ENCODE measurements at regions not wholly inside any gene's neighbourhood (a gene's known extent, or its start where the extent isn't known, plus 50 kb on each side); places are given as distances from the start of the nearest gene placed in this dataset.

GRCh38 chr16:6031102-6031501 lies 933.5 kb upstream of the EEF2KMT start:
- no peak for TF ChIP-seq POLR2A (IDR thresholded peaks at IDR 0.05; ENCODE audit: low read depth, low read length)
- no peak for TF ChIP-seq POLR2AphosphoS5 (IDR thresholded peaks at IDR 0.05; ENCODE audit: low read depth, low read length)
- no peak for TF ChIP-seq TAF1 (IDR thresholded peaks at IDR 0.05; ENCODE audit: borderline replicate concordance, low read depth, low read length)

Measured in GM12892 (cell line).